ENCODE measurements at regions not wholly inside any gene's neighbourhood (a gene's known extent, or its start where the extent isn't known, plus 50 kb on each side); places are given as distances from the start of the nearest gene placed in this dataset.

DNA sequence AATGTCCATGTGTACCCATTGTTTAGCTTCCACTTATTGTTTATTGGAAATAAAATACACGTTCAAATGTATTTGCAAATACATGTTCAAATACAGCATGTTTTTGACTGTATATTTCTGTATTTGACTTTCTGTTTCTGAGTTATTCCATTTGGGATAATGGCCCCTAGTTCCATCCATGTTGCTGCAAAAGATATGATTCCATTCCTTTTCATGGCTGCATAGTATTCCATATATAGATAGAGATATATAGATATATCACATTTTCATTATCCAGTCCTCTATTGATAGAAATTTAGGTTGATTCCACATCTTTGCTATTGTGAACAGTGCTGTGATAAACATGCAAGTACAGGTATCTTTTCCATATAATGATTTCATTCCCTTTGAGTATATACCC is 241.4 kb upstream of the SOX2 start:
- ChIA-PET POLR2A (no interaction called here), CTCF (interaction anchor here (1.2 kb wide), 1 partner anchor 13 kb away, joined by 3 read pairs; no protein-coding TSS in a partner anchor)
- TF ChIP-seq, protein P1, sequence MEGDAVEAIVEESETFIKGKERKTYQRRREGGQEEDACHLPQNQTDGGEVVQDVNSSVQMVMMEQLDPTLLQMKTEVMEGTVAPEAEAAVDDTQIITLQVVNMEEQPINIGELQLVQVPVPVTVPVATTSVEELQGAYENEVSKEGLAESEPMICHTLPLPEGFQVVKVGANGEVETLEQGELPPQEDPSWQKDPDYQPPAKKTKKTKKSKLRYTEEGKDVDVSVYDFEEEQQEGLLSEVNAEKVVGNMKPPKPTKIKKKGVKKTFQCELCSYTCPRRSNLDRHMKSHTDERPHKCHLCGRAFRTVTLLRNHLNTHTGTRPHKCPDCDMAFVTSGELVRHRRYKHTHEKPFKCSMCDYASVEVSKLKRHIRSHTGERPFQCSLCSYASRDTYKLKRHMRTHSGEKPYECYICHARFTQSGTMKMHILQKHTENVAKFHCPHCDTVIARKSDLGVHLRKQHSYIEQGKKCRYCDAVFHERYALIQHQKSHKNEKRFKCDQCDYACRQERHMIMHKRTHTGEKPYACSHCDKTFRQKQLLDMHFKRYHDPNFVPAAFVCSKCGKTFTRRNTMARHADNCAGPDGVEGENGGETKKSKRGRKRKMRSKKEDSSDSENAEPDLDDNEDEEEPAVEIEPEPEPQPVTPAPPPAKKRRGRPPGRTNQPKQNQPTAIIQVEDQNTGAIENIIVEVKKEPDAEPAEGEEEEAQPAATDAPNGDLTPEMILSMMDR (IDR thresholded peaks at IDR 0.05; ENCODE audit: insufficient read depth, low read depth, low read length) = no peak

DNA sequence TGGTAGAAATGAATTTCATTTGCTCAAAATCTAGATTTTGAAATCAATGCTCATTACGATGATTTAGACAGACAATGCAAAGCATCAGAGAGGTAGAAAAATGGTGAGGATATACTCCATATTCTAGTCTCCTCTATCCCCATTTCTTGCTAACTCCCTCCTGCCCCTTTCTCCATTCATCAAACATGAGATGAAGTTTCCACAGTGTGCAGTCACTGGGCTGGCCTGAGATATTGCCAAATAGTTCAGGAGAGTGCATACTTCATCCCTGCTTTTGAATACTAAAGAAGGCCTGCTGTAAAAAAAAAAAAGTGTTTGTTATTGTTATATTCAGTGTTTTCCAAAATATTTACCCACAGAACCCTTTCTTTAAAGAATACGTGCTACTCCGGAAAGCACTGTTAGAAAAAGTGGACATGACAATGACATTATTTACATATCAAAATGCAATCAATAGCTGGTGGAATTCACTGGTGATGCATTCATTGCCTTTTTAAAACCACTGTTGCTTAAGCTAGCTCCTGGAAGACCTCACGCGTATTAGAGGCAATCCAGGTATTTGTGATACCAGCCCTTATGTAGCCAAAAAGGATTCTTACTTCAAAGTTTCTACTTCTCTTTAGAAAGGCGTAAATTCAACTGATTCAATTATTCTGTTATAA is 247.6 kb upstream of the SOX2 start:
- Histone ChIP-seq H3K36me3 (ENCODE audit: control insufficient read depth, insufficient read depth, low read length) (no peaks in the 10 kb centered on the region), H3K27me3 (ENCODE audit: control insufficient read depth, insufficient read depth, low read length) (no peaks in the 10 kb centered on the region), H3K4me3 (ENCODE audit: low read depth, low read length) (no peak overlapping the region)
- ChIA-PET POLR2A (no interaction called here), CTCF (no interaction called here)
- no peak for DNase-seq (ENCODE audit: low read depth)
- TF ChIP-seq, protein P1 (IDR thresholded peaks at IDR 0.05; ENCODE audit: insufficient read depth, low read depth, low read length) = no peak

More for the DNA sequence above, 241.4 kb upstream of the SOX2 start:
- no peaks in the 10 kb centered on the region for H3K27me3 ChIP-seq (ENCODE audit: control insufficient read depth, insufficient read depth, low read length)
- H3K36me3 ChIP-seq (ENCODE audit: control insufficient read depth, insufficient read depth, low read length) = no peaks in the 10 kb centered on the region
- no peak for DNase-seq (ENCODE audit: low read depth)
- no peak overlapping the region for H3K4me3 ChIP-seq (ENCODE audit: low read depth, low read length)

DNA sequence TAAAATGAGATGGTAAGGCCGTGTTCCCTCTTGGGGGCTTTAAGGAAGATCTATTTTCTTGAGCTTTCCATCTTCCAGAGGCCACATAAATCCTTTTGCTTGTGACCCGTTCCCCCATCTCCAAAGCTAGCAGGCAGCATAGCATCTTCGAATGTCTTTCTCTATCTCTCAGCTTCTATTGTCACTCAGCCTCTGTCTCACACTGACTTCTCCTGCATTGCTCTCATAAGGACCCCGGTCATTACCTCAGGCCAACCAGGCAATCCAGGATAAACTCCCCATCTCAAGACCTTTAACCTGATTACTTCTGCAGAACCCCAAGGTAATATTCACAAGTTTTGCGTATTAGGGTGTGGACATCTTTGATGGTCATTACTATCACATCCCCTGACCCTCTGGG is 250.3 kb upstream of the SOX2 start:
- Histone ChIP-seq H3K27me3 (ENCODE audit: control insufficient read depth, insufficient read depth, low read length) (no peaks in the 10 kb centered on the region), H3K4me3 (ENCODE audit: low read depth, low read length) (no peak overlapping the region), H3K36me3 (ENCODE audit: control insufficient read depth, insufficient read depth, low read length) (no peaks in the 10 kb centered on the region)
- no peak for DNase-seq (ENCODE audit: low read depth)
- CTCF ChIA-PET = no interaction called here
- POLR2A ChIA-PET = no interaction called here
- TF ChIP-seq, protein P1 (IDR thresholded peaks at IDR 0.05; ENCODE audit: insufficient read depth, low read depth, low read length) = no peak

DNA sequence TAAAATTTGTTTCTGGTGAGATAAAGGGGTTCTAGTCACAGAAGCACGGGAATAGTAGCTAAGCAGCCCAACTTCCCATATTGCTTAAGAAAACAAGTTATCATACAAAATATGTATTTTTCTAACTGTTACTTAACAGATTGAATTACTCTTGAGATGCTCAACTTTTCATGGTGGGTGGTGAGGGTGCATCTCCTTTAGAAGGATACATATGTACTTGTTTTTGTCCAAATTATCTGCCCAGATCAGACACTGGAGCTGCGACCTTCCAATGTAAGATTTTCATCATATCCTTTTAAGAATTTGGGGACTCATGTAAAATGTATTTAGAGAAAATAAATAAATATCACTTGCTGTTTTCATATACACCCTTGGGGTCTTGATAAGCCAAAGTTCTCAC is 252.2 kb upstream of the SOX2 start:
- no peak overlapping the region for H3K4me3 ChIP-seq (ENCODE audit: low read depth, low read length)
- no peaks in the 10 kb centered on the region for H3K27me3 ChIP-seq (ENCODE audit: control insufficient read depth, insufficient read depth, low read length)
- TF ChIP-seq, protein P1 (IDR thresholded peaks at IDR 0.05; ENCODE audit: insufficient read depth, low read depth, low read length) = no peak
- H3K36me3 ChIP-seq (ENCODE audit: control insufficient read depth, insufficient read depth, low read length) = no peaks in the 10 kb centered on the region
- ChIA-PET CTCF (interaction anchor here (0.7 kb wide), 1 partner anchor 9 kb away, joined by 3 read pairs; no protein-coding TSS in a partner anchor), POLR2A (no interaction called here)
- no peak for DNase-seq (ENCODE audit: low read depth)

DNA sequence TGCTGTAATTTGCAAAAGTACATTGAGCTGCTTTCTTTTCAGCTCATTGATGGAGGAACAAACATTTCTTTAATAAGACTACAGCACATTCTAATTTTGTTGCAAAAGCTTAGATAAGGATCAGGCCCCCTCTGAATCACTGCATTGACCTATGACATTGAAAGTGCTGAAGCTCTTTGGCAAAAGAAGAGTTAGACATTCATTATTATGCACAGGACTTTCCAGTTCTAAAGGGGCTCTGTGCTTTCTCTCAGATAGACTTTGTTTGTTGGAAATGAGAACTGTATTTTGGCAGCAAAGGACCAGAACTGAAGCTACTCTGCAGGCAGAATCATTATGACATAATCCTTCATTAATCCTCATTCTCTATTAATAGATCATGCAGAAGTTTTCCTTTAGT is 252.9 kb upstream of the SOX2 start:
- TF ChIP-seq, protein P1 (IDR thresholded peaks at IDR 0.05; ENCODE audit: insufficient read depth, low read depth, low read length) = no peak
- DNase-seq (ENCODE audit: low read depth) = no peak
- ChIA-PET CTCF (interaction anchor here (0.5 to 0.7 kb wide), 2 partner anchors 9 to 654 kb away, joined by 3 read pairs; no protein-coding TSS in a partner anchor), POLR2A (no interaction called here)
- no peaks in the 10 kb centered on the region for H3K36me3 ChIP-seq (ENCODE audit: control insufficient read depth, insufficient read depth, low read length)
- no peak overlapping the region for H3K4me3 ChIP-seq (ENCODE audit: low read depth, low read length)
- no peaks in the 10 kb centered on the region for H3K27me3 ChIP-seq (ENCODE audit: control insufficient read depth, insufficient read depth, low read length)
